Activated CD4-positive, alpha-beta T cell treated with anti-CD3 and anti-CD28 coated beads, Interleukin-2, amount 50 U/mL, for 4 hours (primary cell): ENCODE measurements at regions not wholly inside any gene's neighbourhood (a gene's known extent, or its start where the extent isn't known, plus 50 kb on each side); places are given as distances from the start of the nearest gene placed in this dataset.
"Not testable (repeated sequence)": the region's sequence is repeated elsewhere in the genome, so short reads cannot be mapped to it uniquely, and the experiment has no call there.

ENCODE experiments used
- DNase-seq, 2 experiments: peaks; one replicate each; pipeline ENCODE4 v3.0.0-alpha.2; 2020

- no peak for DNase-seq
Observed at GRCh38 chr2:3034856-3035255, 342.8 kb downstream of the EIPR1 start.

- no peak for DNase-seq
Observed at GRCh38 chr2:3034396-3034795, 343.2 kb downstream of the EIPR1 start.

DNA sequence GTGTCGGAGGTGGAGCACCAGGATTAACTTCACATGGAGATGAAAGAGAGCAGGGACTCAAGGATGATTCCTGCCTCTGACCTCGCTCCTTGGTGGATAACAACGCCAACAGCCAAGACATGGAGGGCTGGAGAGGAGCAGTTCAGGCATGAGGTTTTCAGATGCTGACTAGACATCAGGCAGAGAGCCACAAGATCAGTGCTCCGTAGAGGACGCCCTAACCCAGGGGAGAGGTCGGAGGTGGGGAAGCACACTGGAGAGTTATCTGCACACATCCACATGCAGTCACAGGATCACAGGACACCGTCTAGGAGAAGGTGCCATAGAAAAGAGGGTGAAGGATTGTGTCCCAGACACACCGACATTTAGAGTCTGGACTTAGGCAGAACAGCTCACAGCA lies 344.3 kb downstream of the EIPR1 start:
- no peak for DNase-seq

- DNase-seq: not testable (repeated sequence)
Observed at GRCh38 chr2:3030791-3031190, 346.8 kb downstream of the EIPR1 start.

DNA sequence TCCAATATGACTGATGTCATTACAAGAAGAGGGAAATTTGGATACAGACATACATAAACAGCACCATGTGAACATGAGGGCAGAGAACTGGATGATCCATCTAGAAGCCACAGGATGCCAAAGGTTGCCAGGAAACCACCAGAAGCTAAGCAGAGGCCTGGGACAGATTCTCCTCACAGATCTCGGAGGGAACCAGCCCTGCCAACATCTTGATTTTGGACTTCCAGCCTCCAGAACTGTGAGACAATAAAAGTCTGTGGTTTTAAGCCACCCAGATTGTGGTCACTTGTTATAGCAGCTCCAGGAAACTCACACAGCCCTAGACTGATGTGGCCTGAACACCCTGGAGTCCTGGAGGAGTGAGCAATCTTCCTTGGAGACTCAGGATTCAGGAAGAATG lies 351.6 kb downstream of the EIPR1 start:
- no peak for DNase-seq

DNA sequence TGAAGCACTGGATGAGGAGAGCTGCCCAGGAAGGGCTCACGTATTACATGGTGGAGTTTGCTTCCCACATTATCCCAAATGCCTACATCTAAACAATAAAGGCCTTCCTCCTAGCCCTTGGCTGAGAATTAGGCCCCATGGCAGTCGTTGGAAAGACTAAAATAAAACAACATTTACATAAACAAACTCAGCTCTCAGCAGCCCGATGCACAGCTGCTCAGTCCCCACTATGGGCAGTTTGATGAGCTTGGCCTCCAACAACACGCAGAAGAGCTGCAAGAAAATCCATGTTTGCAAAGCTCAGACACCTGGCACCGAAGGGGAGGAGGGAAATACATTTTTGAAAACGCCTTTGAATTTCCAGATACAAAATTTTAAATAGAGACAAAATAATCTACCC lies 352.4 kb downstream of the EIPR1 start:
- no peak for DNase-seq

DNA sequence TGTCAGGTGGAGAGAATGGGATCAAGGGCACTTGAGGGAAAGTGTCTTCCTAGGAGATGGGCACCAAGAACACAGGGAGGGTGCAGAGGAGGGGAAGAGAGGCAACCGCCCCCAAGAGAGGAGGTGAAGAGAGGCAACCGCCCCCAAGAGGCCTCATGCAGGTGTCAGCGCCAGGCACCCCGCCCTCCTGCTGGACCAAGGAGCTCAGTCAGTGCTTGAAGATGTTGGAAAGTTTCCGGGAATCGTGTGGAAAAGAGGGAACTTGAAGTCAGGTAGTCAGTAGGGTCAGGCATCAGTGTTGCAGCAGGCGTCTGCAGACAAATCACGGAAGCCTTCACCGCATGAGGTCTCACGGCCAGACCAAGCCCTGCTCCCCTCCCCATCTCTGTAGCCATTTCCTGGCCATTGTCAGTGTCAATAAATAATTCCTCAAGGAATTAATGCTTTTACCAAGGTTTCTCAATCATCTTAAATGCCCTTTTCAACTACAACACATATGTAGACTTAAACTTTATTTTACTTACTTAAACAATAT lies 353.1 kb downstream of the EIPR1 start:
- no peak for DNase-seq

- DNase-seq: no peak
Observed at GRCh38 chr2:3023531-3023930, 354.1 kb downstream of the EIPR1 start.

- no peak for DNase-seq
Observed at GRCh38 chr2:3022841-3023372, 354.7 kb downstream of the EIPR1 start.

- DNase-seq: no peak
Observed at GRCh38 chr2:3021720-3022119, 355.9 kb downstream of the EIPR1 start.

GRCh38 chr2:3010001-3010400 lies 367.6 kb downstream of the EIPR1 start:
- DNase-seq: no peak

- no peak for DNase-seq
Observed at GRCh38 chr2:3009483-3009882, 368.1 kb downstream of the EIPR1 start.

DNA sequence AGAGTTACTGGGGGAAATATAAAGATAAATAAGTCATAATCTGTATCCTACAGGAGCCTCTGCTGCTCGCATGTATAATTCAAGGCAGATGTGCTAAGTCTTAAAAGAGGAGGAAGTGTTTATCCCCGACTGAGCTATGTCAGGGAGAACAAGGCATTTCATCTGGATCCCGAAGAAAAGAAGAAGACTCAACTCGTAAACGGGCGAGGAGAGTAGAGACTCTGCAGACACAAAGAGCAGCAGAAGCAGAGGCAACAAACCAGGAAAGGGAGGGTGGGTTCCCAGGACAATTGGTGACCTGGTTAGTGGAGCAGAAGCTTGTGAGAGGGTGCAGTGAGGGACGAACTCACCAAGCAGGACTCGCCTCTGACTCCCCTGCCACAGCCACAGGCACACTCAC lies 368.6 kb downstream of the EIPR1 start:
- DNase-seq: no peak

DNA sequence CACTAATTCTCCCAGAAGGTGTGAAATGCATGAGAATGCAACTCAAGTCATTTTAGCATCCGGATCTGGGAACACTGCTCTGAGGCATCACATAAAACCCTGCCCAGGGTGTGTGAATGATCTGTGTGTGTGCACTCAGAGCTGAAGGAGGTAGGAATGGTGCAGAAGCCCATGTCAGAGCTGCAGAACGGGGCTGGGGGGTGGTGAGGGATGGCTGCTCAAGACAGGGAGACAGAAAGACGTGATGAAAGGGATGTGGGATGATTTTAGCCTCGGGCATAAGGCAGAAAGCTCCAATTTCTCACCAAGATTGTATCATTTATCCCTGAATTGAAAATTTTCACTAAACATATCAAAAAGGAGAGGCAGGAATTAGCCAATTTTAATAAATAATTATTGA lies 369.1 kb downstream of the EIPR1 start:
- DNase-seq: no peak

DNA sequence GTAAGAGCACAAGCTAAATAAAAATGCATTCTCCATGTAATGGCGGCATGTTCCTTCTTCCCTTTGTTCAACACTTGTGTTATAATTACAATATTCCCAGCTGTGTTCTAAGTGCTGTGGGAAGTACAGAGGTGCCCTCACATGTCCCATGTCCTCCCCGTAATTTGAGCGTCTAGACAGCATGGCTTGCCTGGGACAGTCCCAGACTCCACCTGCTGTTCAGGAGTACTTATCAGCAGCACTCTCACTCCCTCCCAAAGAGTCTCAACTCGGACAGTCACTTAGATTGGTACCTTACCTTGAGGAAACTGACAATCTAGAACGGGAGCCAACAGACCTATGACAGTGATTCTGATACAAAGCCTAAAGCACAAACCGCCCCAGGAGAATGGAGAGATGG lies 370.5 kb downstream of the EIPR1 start:
- no peak for DNase-seq

GRCh38 chr2:3005859-3006501 lies 371.6 kb downstream of the EIPR1 start:
- no peak for DNase-seq

- DNase-seq: no peak
Observed at GRCh38 chr2:3001615-3002560, 375.7 kb downstream of the EIPR1 start.

DNA sequence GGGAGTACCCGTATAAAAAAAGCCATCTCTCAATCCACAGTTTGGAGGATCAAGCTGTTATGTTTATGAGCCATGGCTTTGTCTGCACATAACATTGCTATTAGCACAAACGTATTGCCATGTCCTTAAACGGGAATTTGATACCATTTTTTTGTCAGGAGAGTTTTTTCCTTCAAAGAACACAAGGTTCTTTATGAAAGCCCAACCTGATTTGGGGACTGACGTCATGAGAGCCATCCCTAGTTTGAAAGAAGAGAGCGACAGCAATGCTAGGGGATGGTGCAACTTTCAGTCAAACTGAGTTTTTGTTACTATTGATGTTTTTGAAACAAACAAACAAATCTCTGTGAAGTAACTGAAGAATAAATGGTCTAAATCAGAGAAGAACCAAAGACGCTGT lies 376.6 kb downstream of the EIPR1 start:
- DNase-seq: no peak

DNA sequence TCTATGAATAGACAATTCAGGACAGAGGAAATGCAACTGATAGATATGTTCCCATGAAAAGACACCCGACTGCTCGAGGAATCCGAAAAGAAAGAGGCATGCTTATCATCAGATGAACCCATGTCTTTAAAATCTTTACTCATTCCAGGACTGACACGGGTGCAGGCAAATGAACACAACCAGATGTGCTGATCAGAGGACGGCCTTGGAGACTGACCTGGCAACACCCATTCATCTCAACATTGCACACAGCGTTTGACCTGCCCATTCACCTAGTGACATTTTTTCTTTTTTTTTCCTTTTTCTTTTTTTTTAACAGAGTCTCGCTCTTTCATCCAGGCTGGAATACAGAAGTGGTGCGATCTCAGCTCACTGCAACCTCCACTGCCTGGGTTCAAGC lies 377.5 kb downstream of the EIPR1 start:
- no peak for DNase-seq

DNA sequence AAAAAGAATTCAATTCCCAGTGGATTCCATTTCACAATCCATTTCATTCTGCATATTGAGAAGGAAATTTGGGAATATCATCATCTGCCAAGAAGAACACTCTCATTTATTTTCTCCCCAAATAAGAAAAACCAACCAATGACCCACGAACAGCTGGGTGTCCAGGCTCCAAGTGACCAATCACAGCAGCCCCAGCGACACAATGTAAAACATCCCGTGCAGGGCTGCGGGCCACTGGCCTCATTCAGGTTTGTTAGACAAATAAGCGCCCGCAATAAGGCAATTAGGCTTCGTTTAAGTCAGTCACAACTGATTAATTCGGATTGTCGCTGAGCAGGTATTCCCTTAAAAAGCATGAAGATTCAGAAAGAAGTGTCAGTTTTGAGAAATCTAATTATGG lies 378.6 kb downstream of the EIPR1 start:
- no peak for DNase-seq

DNA sequence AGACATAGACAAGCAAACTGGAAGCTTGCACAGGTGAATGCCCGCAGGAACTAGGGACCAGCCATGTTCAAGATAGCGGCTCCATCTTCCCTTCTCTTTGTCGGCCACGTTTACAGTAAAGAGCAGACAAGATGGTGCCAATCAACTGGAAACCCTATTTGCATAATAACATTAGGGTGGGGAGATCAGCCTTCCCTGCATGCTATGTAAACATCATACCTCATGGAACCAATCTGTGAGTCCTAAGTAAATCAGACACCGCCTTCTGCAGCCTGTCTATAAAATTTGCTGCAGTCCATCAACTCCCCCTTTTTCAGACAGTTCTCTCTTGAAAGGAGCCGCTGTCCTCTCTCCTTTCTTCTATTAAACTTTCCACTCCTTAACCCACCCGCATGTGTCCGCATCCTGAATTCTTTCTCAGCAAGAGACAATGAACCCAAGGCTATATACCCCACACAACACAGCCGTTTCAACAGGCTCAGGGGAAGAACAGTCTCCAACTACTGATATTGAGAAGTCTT lies 384.4 kb downstream of the EIPR1 start:
- DNase-seq: no peak

DNA sequence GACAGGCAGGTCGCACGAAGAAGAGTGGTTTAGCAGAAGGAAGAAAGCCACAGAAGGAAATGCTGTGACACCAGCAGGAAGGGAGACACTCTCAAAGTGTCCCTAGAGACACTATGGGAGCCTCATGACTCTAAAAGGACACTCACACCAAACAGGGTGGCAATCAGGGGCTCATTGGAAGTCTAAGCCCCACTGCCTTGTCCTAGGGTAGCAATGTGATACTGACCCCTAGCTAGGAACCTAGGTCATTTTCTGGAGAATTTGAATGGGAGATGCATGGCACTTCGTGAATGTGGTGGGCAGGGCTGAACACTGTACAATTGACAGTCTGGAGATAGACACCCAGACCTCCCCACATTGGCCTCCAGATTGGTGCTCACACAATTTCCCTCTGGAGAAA lies 385.0 kb downstream of the EIPR1 start:
- DNase-seq: no peak

GRCh38 chr2:2985020-2985419 lies 392.6 kb downstream of the EIPR1 start:
- DNase-seq: no peak

- DNase-seq: no peak
Observed at GRCh38 chr2:2981000-2981399, 396.6 kb downstream of the EIPR1 start.
